ENCODE measurements at regions not wholly inside any gene's neighbourhood (a gene's known extent, or its start where the extent isn't known, plus 50 kb on each side); places are given as distances from the start of the nearest gene placed in this dataset.

DNA sequence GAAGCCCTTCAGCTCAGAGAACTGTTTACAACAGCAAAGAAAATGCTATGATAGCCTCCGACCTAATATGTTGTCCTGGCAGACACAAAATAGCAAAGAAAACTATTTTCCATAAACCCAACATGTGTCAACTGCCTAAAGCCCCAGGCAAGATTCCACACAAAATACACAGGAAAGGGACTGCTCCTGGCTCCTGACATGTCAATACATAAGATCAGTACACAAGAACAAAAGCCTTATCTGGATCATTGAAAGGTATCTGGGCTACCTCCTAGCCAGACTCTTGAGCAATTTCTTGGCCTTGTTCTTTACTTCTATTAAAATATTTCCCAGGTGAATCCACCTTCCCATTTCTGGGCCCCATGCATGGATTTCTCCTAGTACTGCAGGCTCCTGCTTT lies 242.3 kb upstream of the GRIP1 start:
- TF ChIP-seq, protein P1, sequence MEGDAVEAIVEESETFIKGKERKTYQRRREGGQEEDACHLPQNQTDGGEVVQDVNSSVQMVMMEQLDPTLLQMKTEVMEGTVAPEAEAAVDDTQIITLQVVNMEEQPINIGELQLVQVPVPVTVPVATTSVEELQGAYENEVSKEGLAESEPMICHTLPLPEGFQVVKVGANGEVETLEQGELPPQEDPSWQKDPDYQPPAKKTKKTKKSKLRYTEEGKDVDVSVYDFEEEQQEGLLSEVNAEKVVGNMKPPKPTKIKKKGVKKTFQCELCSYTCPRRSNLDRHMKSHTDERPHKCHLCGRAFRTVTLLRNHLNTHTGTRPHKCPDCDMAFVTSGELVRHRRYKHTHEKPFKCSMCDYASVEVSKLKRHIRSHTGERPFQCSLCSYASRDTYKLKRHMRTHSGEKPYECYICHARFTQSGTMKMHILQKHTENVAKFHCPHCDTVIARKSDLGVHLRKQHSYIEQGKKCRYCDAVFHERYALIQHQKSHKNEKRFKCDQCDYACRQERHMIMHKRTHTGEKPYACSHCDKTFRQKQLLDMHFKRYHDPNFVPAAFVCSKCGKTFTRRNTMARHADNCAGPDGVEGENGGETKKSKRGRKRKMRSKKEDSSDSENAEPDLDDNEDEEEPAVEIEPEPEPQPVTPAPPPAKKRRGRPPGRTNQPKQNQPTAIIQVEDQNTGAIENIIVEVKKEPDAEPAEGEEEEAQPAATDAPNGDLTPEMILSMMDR (optimal IDR thresholded peaks at IDR 0.05 in 1 of 3, IDR thresholded peaks at IDR 0.05 in 1 of 3, conservative IDR thresholded peaks at IDR 0.05 in 1 of 3; ENCODE audit: extremely low read depth in 1 of 3, insufficient read depth in 2 of 3, low read length in 3 of 3): no peak
- no peak for TF ChIP-seq EZH2 (IDR thresholded peaks at IDR 0.05; ENCODE audit: low read length)

Measured in keratinocyte (primary cell).